SK-N-SH treated with all-trans-retinoic acid at 6 μM for 48 hours (cell line): ENCODE measurements at regions not wholly inside any gene's neighbourhood (a gene's known extent, or its start where the extent isn't known, plus 50 kb on each side); places are given as distances from the start of the nearest gene placed in this dataset.

Source experiments
- CREB5 ChIP-seq: fragments of 250-450 bp; sonication (Bioruptor Pico); IDR thresholded peaks from 2 replicates; pipeline ENCODE4 v1.5.1; 2020; ENCODE audit warnings: low read depth, mild to moderate bottlenecking, moderate library complexity
- PATZ1 ChIP-seq: fragments of 250-450 bp; sonication (Bioruptor Pico); IDR thresholded peaks from 2 replicates; pipeline ENCODE4 v1.8.0; 2020; ENCODE audit warnings: mild to moderate bottlenecking, moderate library complexity, borderline replicate concordance
- ZFP30 ChIP-seq: fragments of 450-650 bp; formaldehyde crosslinking; IDR thresholded peaks from 2 replicates; pipeline ENCODE4 v1.5.0; 2022; ENCODE audit warnings: mild to moderate bottlenecking, moderate library complexity
- ZNF8 ChIP-seq: fragments of 450-650 bp; formaldehyde crosslinking; IDR thresholded peaks from 2 replicates; pipeline ENCODE4 v1.5.0; 2020; ENCODE audit warnings: mild to moderate bottlenecking, moderate library complexity

GRCh38 chr12:47387994-47388393, 308.2 kb upstream of the AMIGO2 start:
- TF ChIP-seq ZNF8 (CRISPR knock-in tag) (no peak), ZFP30 (CRISPR knock-in tag) (no peak), CREB5 (CRISPR knock-in tag) (no peak), PATZ1 (CRISPR knock-in tag) (no peak)
